ENCODE measurements at regions not wholly inside any gene's neighbourhood (a gene's known extent, or its start where the extent isn't known, plus 50 kb on each side); places are given as distances from the start of the nearest gene placed in this dataset.
A peak's percentile ranks its signal among the peaks of the same experiment; 100 is the strongest.
"Not testable (repeated sequence)": the region's sequence is repeated elsewhere in the genome, so short reads cannot be mapped to it uniquely, and the experiment has no call there.

GRCh38 chr2:187610450-187610849 is 56.2 kb upstream of the TFPI start:
- not testable (repeated sequence) for DNase-seq

GRCh38 chr2:187612857-187613256 is 58.6 kb upstream of the TFPI start:
- DNase-seq = no peak

GRCh38 chr2:187614756-187615155 is 60.5 kb upstream of the TFPI start:
- no peak for DNase-seq

- no peak for DNase-seq
Observed at GRCh38 chr2:187615364-187615763, 61.1 kb upstream of the TFPI start.

GRCh38 chr2:187615902-187616301 is 61.7 kb upstream of the TFPI start:
- no peak for DNase-seq

GRCh38 chr2:187617120-187617519 is 62.9 kb upstream of the TFPI start:
- DNase-seq = no peak

- DNase-seq = no peak
Observed at GRCh38 chr2:187617905-187618304, 63.7 kb upstream of the TFPI start.

- DNase-seq = no peak
Observed at GRCh38 chr2:187618813-187619212, 64.6 kb upstream of the TFPI start.

- DNase-seq = no peak
Observed at GRCh38 chr2:187627153-187627552, 72.9 kb upstream of the TFPI start.

- not testable (repeated sequence) for DNase-seq
Observed at GRCh38 chr2:187636731-187637391, 82.6 kb upstream of the TFPI start.

- not testable (repeated sequence) for DNase-seq
Observed at GRCh38 chr2:187637392-187637740, 83.1 kb upstream of the TFPI start.

GRCh38 chr2:187637771-187638170 is 83.5 kb upstream of the TFPI start:
- not testable (repeated sequence) for DNase-seq

- no peak for DNase-seq
Observed at GRCh38 chr2:187638840-187639239, 84.6 kb upstream of the TFPI start.

- no peak for DNase-seq
Observed at GRCh38 chr2:187640926-187641510, 86.8 kb upstream of the TFPI start.

- no peak for DNase-seq
Observed at GRCh38 chr2:187642498-187642897, 88.3 kb upstream of the TFPI start.

- DNase-seq = no peak
Observed at GRCh38 chr2:187644486-187644885, 90.3 kb upstream of the TFPI start.

- DNase-seq = no peak
Observed at GRCh38 chr2:187644981-187645380, 90.7 kb upstream of the TFPI start.

- DNase-seq = no peak
Observed at GRCh38 chr2:187646556-187646955, 92.3 kb upstream of the TFPI start.

- DNase-seq = peak; percentile 4
Observed at GRCh38 chr2:187654535-187654934, 100.3 kb upstream of the TFPI start.

- DNase-seq = no peak
Observed at GRCh38 chr2:187655001-187655400, 100.8 kb upstream of the TFPI start.

GRCh38 chr2:187656123-187656522 is 101.9 kb upstream of the TFPI start:
- DNase-seq = no peak

- no peak for DNase-seq
Observed at GRCh38 chr2:187658952-187659525, 104.8 kb upstream of the TFPI start.

GRCh38 chr2:187676050-187676449 is 121.8 kb upstream of the TFPI start:
- DNase-seq = not testable (repeated sequence)

GRCh38 chr2:187679454-187679853 is 125.2 kb upstream of the TFPI start:
- DNase-seq = no peak

GRCh38 chr2:187684174-187684573 is 129.9 kb upstream of the TFPI start:
- no peak for DNase-seq
